Stimulated activated CD8-positive, alpha-beta memory T cell treated with anti-CD3 and anti-CD28 coated beads, Interleukin-7, amount 100 ng/mL, for 48 hours (primary cell): ENCODE measurements at regions not wholly inside any gene's neighbourhood (a gene's known extent, or its start where the extent isn't known, plus 50 kb on each side); places are given as distances from the start of the nearest gene placed in this dataset.

ENCODE experiments used
- DNase-seq, 2 donors: peaks; one replicate each; pipeline ENCODE4 v3.0.0-alpha.2; 2020; ENCODE audit warnings: low read depth in 1 of 2; ENCODE audit errors: extremely low read depth in 1 of 2

DNA sequence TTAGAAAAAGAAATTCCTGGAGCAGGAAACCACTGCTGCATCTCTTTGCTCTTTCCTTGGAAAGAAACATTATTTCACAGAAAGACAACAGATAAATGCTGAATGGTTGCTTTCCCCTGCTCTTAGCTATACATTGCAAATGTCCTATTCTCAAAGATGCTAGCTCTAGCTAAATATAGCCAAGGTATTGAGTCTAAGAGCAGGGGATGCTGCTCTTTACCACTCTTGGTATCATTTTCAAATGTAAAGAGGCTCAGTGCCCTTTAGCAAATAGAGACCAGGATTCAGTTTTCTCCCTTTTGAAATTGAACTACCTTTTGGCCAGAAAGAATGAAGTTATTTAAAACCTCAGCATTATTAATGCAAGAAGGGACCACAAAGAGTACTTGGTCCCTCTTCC lies 104.0 kb upstream of the FUT8 start:
- no peak for DNase-seq

DNA sequence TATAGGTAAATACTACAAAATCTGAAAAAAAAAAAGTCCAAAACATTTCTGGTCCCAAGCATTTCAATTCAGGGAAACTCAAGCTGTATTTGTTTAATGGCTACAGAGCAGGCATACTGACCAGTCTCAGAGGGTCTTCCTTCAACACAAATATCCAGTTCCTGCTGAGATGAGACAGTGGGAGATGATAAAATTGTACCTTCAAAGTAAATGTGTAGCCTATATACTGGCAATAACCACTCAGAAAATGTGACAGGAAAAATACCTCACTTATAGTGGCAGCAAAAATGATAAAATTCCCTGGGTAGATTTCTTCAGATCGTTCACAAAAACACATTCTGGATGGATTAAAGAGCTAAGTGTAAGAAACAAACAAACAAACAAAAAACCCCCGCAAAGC lies 102.0 kb upstream of the FUT8 start:
- no peak for DNase-seq

DNA sequence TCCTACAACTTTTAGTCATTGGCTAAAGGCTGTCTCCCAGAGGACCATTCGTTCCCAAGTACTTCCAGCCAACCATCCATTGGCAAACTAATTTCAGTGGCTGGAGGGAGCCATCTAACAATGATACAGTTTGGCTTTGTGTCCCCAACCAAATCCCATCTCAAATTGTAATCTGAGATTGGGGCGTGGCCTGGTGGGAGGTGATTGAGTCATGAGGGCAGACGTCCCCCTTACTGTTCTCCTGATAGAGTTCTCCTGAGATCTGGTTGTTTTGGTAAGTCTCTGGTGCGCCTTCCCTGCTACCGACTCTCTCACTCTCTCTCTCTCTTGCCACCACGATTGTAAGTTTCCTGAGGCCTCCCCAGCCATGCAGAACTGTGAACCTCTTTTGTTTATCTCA lies 99.7 kb upstream of the FUT8 start:
- DNase-seq = no peak

DNA sequence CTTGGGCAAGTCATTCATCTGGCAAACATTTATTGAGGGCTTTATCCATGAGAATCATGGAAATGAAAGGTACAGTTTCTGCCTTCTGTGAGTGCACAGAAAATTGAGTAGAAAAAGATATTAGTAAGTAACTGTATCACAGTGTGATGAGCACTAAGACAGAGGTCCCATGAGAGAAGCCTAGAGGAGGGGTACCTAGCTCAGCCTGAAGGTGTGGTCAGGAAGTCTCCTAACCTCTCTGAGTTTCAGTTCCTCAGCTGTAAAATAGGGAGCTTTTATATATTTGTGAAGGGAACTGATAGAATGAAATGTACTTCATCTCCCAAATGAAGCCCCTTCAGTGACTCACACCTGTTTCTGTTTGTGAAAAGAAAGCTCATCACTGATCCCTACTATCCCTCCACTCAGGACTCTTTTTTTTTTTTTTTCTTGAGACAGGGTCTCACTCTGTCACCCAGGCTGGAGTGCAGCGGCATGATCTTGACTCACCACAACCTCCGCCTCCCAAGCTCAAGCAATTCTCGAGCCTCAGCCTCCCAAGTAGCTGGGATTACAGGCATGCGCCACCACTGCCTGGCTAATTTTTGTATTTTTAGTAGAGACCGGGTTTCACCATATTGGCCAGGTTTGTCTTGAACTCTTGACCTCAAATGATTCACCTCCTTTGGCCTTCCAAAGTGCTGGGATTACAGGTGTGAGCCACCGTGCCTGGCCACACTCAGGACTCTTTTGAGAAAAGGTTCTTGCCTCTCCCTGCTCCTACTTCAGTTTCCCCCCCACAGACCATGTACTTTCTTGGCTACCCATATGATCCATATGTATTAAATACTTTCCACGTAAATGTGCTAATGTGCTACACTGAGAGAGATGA lies 93.7 kb upstream of the FUT8 start:
- no peak for DNase-seq

DNA sequence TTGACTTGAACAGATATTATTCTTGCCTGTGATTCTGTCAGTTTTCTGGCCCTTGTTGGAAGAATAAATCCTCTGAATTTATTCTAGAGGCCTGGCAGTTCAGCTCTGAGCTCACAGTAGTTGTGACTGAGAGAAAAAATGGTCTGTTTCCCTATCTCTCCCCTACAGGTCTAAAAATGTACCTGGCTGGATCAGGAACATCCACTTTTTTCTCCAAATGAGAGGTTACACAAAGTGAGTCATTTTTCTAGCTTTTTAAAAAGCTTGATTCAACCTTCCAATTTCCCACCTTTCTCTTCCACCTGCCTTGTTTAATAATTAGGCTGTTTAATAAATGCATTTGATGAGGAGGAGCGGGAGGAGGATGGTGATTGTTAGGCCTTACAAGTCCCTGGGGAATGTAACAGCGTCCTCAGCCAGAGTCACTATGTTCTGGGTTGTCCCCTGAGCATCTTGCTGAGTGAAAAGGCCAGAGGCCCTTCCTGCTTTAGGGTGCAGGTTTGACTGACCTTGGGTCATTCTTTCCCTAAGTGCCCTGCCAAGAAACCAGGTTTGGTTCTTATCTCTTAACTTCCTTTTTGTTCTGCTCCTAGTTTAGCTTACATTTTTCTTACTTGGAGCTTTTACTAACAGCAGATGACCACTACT lies 91.7 kb upstream of the FUT8 start:
- DNase-seq = no peak

DNA sequence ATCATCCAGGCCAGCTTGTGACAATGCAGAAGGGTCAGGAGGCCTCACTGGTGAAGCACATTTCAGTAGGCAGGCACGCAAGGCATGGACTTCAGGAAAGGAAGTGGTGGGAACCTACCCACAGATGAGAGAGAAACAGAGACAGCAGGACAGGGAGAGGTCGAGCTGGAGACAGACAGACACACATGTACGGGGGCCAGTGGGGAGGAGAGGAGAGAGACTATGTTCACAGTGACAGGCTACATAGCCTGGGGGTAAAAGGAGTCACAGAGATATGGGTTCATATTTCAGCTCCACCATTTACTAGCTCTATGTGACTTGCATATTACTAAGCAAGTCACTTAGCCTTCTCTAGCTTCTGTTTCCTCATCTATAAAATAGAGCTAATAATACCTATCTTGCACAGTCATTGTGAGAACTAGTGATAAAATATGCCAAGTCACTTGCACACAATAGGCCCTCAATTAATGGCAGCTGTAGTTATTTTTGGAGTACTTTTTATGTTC lies 91.1 kb upstream of the FUT8 start:
- no peak for DNase-seq

DNA sequence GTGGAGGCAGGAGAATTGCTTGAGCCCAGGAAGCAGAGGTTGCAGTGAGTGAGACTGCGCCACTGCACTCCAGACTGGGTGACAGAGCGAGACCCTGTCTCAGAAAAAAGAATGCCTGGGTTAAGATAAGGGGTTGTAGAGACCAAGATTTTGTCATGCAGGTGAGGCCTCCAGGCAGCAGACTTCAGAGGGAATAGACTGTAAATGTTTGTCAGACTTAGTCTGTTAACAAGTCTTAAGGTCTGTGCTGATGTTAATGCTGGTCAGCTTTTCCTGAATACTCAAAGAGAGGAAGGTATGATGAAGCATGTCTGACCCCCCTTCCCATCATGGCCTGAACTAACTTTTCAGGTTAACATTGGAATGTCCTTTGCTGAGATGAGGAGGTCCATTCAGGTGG lies 83.0 kb upstream of the FUT8 start:
- DNase-seq = no peak

DNA sequence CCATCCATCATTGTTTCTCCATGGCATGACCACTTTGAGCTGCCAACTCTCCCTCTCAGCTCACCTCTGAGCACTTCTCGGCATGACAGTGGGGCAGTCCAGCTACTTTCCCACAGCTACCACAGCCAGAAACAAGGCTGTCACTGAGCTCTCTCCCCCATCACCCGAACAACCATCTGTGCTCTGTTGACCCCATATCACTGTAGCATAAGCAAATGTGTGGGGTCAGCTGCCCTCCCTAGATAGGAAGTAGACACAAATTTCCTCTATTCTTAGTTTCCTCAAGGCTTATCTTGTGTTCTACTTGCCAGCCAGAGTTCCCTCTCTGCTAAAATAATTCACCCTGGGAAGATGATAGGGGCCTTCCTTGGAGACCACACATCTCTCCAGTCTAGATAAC lies 82.6 kb upstream of the FUT8 start:
- no peak for DNase-seq

DNA sequence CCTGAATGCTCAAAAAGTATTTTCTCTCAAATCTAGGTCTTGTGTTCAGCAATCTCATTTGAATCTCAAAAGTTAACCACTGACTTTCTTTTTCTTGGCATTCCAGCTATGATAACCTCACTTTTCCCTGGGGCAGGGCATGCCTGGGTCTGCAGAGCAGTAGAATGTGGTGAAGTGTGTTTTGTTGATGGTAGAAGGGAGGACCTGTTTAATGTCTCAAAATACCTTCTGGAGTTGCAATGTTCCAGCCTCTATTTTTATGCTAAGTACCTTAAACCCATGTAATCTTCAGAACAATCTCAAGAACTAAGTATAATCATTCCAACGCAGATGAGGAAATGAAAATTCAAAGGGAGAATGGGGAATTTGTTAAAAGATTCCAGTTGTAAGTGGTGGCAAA lies 82.1 kb upstream of the FUT8 start:
- no peak for DNase-seq

DNA sequence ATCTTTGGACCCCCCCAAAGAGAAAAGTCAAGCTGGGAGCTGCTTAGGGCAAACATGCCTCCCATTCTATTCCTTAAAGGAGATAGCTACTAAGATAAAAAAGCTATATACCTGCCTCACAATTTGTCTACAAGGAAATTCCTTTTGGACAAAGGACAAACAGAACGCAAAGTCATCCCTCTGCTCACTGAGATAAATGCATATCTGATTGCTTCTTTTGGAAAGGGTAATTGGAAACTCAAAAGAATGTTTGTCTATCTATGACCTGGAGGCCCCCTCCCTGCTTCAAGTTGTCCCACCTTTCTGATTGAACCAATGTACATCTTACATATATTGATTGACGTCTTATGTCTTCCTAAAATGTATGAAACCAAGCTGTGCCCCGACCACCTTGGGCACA lies 80.9 kb upstream of the FUT8 start:
- DNase-seq = no peak

DNA sequence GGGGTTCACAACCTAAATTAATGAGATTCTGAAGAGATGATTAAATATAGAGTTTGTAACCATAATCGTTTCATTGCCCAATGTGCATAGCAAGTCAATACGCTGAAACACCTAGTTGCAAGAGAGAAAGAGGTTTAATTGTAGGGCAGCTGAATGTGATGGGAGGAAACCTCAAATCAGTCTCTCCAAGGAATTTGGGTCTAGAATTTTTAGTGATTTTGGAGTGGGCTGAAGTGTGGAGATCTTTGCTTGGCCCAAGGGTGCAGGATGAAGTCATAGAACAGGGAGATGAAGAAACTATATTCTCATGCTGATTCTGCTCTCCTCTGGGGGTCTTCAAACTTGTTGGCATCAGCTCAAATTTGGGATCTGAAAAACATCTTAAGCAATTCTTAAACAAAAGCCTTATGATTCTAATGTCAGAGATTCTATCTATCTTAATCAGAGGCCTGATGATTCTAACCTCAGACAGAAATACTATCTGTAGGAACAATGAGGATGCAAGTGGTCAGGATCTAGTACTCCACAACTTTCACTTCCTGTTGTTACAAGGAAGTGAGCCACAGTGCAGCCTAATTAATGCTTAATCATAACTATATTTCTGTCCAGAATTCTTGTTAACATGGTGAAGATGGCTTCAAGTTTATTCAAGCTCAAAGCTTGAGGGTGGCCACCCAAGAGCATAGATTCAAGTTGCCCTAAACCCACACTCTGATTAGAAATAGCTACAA lies 80.2 kb upstream of the FUT8 start:
- no peak for DNase-seq

DNA sequence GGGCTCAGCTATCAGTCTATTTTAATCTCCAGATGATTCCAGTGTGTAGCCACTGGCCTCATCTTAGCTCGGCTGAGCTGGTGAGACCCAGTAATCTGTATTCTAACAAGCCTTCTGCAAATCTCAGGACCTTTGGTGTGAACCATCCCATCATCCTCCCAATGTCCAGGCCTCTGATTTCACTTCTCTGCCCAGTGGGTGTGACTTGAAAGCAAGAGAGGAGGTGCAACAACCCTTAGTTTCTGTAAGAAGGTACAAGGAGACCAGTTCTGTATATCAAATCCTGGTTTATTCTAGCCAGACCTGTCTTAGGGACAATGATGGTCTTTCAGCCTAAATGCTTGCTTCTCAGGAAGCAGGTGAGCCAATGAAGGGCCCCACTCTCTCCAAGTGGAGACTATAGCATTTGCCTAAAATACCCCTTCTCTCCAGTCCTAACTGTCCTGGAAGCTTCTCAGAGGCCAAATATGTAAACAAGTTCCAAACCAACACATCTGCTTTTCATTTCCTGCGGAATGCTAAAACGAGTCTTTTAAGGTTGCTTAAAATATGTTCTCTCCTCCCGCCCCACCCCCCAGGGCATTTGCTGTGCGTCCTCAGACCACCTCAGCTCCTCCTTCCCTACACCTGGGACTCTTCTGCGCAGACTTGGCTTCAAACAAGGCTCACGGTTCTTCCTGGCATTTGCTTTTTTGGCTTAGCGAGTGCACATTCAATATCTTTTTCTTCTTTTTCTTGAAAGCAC lies 78.4 kb upstream of the FUT8 start:
- DNase-seq = no peak

DNA sequence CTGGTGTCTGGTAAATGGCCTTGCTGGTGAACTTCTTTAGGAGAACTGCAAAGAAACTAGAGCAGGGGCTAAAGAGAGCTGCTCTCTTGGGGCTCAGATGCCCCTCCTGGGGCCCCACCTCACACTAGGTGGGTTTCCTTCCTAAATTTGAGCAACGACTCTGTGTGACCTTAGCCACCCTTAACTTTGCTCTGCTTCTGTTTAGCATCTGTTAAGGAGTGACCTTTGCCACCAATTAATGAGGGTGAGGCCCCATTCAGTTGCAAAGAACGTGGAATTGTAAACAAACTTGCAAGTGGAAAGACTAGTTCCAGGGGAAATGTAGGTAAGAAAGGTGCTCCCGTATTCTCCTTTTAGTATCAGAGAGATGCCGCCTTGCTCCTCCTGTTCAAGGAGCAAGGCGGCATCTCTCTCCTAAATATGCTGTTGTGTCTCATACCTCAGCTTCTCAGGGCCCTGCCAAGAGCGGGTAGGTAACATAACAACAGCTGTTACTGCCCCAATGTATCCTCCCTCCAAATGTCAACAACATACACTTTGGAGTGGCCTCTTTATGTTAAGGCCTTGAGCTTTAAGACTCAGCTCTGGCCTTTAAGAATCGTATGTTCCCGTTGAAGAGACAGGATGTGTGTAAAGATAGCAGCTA lies 77.6 kb upstream of the FUT8 start:
- no peak for DNase-seq

DNA sequence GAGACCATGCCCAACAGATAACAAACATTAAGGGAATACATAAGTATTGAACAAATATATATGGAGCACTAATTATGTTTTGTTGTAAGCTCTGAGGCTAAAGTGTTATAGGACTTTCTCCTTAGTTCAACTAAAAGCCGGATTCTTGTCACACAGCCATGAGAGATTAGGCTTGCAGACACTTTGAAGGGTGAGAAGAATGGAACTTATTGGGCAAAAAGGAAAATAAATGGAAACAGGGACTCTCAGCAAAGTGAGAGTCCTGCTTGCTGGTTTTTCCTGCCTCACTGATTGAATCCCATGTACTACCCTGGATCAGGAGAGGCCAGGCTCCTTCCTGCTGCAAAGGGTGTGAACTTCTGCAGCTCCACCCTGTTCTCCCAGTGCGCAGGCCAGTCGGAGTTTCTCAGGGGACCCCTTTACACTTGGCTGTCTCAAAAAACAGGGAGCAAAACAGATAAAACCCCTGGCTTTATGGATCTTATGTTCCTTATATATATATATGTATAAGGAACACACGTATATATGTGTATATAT lies 77.1 kb upstream of the FUT8 start:
- DNase-seq = no peak

DNA sequence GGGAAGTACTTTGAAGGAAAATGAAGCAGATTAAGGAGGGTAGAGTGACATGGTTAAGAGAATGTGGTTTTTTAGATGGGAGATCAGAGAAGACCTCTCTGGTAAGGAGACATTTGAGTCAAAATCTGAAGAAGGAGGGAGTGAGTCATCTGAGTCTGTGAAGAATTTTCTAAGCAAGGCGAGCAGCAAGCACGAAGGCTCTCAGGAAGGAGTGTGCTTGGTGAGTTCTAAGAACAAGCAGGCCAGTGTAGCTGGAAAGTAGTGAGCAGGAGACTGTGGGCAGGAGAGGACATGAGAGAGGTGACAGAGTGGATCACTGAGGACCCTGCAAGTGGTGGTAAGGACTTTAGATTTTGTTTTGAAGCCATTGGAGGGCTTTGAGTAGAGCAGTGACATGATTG lies 76.3 kb upstream of the FUT8 start:
- DNase-seq = peak in 1 of 2 donors; percentile 69

DNA sequence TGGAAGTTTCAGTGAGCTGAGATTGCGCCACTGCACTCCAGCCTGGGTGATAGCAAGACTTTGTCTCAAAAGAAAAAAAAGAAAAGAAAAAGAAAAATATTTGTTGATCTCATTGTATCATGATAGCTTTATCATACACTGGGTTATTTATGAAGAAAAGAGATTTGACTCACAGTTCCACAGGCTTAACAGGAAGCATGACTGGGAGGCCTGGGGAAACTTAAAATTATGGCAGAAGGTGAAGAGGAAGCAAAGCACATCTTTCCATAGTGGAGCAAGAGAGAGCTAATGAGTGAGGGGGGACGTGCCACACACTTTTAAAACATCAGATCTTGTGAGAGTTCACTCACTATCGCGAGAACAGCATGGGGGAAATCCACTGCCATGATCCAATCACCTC lies 72.7 kb upstream of the FUT8 start:
- DNase-seq = no peak

DNA sequence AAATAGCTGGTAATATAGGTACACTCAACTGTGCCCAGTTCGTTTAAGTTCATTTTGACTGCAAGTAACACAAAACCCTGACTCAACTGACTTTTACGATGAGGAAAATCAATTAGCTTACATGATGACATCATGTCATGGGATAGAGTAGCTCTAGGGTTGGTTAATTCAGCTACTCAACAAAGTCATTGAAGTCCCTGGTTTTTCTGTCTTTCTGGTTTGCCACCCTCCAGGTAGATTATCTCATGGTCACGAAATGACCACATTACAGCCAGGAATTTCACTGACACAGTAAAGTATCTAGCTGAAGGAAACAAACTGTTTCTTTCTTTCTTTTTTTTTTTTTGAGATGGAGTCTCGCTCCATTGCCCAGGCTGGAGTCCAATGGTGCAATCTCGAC lies 68.5 kb upstream of the FUT8 start:
- DNase-seq = no peak

DNA sequence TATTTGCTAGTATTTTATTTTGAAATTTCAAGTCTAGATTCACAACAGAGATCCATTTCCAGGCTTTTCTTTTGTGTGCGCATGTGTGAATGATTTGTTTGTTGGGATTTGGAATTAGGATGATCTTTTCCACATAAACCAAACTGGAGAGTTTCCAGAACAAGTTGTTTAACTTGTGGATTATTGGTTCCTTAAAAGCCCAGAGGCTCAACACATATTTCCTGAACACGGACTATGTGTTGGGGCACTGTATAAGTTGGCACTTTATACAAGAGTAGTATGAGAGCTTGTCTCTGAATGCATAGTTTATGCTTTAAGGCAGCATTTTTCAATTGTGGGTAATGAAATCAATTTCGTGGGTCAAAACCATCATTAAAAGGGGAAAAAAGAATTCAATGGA lies 67.3 kb upstream of the FUT8 start:
- DNase-seq = no peak

DNA sequence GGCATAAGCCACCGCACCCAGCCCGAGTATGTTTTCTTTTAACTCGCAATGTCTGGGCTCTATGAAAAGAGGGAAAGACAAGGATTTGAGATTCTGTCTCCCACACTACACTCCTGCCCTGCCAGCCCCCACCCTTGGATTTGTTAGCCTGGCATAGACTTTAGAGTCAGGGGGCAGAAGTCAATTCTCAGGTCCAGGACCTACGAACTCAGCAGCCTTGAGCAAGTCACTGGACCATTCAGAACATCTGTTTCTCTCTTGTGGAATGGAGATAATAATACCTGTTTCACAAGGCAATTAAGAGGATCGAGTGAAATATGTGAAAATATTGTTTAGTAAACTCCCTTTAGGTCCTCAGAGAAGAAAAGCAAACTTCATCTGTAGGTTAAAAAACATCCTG lies 66.1 kb upstream of the FUT8 start:
- no peak for DNase-seq

DNA sequence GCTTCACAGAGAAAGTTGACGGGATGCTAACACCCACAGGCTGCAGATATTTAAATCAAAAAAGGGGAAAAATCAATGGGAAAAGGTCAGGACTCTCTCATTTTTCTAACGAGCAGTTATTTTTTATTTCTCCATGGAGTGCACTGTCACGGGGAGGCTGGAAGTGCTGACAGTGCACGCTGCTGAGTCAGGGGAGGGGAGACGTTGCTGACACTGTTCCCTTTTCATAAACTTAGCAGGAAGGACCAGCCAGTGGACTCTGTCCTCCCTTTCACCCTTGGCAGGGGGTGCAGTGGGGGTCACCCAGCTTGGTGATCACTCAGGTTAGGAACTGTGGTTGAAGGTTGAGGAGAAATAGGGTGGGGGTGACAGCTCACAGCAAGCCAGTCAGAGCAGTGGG lies 65.6 kb upstream of the FUT8 start:
- no peak for DNase-seq
